GM12865 (cell line): ENCODE measurements at regions not wholly inside any gene's neighbourhood (a gene's known extent, or its start where the extent isn't known, plus 50 kb on each side); places are given as distances from the start of the nearest gene placed in this dataset.

Experiments
- DNase-seq: peaks from one replicate; pipeline ENCODE4 v3.0.0; 2010; ENCODE audit warnings: low read depth
- H3K4me3 ChIP-seq: 2 replicates; pipeline ENCODE4 v1.5.1; 2011; ENCODE audit warnings: mild to moderate bottlenecking, low read depth, low read length, control low read depth
- TF ChIP-seq, protein P1 (sequence below): IDR thresholded peaks from 2 replicates; pipeline ENCODE4 v1.5.1; 2011; ENCODE audit warnings: low read length, control low read depth, low read depth, inconsistent platforms; ENCODE audit not compliant: insufficient read depth; ENCODE audit errors: missing control alignments

DNA sequence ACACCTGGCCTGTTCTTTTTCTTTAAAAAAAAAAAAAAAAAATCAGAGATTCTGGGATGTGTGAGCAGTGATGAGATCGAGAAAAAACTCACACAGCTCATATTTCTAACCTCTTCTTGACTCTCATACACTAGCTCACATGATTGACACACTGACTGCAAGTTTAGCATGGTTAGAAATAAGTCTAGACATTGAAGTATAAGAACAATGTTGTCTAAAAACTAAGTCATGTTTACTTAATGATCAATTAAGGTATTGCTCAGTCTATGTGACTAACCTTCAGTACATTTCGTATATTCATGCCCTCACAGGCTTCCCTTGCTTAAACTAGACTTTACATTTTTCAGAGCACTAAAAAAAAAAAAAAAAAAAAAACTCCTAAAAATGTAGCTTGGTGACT lies 775.1 kb downstream of the GATA3 start:
- no peak for DNase-seq
- TF ChIP-seq, protein P1, sequence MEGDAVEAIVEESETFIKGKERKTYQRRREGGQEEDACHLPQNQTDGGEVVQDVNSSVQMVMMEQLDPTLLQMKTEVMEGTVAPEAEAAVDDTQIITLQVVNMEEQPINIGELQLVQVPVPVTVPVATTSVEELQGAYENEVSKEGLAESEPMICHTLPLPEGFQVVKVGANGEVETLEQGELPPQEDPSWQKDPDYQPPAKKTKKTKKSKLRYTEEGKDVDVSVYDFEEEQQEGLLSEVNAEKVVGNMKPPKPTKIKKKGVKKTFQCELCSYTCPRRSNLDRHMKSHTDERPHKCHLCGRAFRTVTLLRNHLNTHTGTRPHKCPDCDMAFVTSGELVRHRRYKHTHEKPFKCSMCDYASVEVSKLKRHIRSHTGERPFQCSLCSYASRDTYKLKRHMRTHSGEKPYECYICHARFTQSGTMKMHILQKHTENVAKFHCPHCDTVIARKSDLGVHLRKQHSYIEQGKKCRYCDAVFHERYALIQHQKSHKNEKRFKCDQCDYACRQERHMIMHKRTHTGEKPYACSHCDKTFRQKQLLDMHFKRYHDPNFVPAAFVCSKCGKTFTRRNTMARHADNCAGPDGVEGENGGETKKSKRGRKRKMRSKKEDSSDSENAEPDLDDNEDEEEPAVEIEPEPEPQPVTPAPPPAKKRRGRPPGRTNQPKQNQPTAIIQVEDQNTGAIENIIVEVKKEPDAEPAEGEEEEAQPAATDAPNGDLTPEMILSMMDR, result no peak

DNA sequence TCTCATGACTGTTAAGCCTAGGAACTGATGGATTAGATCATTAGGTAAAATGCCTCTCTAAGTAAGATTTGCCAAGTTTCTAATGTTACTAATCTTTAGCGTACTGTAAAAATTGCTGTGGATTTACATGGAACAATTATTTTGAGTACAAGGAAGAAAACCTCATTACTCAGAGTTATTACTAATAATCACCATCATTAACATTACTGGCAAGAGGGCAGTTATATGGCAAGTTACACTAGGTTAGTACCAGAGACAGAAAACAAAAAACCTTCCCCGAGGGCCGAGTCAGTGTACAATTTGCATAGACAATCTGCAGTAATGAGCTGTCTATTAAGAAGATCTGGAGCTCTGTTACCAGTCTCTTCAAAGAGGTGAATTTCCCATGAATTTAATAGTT lies 775.6 kb downstream of the GATA3 start:
- H3K4me3 ChIP-seq, result no peak overlapping the region
- TF ChIP-seq, protein P1, result no peak
- no peak for DNase-seq

More for the DNA sequence above, 775.1 kb downstream of the GATA3 start:
- no peak overlapping the region for H3K4me3 ChIP-seq

DNA sequence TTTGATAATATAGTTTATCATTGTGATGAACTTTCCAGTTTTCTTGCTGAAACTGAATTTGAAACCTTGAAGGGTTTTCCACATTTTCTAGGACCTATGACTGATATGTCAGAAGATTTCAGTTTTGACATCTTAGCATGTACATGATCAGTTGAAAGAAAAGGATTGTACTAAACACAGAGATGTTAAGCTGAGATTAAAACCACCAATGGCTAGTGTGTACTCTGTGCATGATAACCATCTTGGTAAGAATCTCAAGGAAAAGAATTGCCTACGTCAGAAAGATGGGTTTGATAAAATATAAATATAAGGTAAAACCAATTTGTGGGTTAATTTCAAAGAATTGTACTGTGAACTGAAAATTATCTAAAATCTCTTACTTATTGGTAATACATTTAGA lies 776.4 kb downstream of the GATA3 start:
- H3K4me3 ChIP-seq, result no peak overlapping the region
- no peak for DNase-seq
- TF ChIP-seq, protein P1, result no peak

DNA sequence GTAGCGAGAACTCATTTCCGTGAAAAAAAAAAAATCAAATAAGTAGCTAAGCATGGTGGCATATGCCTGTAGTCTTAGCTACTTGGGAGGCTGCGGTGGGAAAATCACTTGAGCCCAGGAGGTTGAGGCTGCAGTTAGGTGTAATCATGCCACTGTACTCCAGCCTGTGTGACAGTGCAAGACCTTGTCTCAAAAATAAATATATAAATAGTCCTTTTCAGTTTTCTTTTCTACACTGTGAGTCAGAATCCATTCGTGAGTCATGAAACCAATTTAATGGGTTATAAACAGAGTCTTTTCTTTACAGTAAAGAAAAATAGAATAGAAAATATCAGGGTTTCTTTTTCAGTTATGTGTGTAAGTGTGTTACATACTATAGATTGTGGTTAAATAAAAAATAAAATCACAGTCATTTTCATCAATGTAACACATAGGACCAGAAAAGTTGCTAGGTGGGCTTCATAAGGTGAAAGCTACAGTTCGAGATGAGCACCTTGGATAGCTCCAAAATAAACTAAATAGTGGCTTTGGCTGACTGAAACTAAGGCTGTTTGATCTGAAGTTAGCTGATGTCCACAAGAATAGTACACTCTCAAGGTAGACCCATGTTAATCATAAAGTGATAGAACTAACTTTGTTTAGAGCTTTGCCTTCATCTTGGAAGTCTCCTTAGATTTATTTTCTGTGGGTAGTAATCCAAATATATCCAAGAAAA lies 781.1 kb downstream of the GATA3 start:
- no peak overlapping the region for H3K4me3 ChIP-seq
- TF ChIP-seq, protein P1, result no peak

DNA sequence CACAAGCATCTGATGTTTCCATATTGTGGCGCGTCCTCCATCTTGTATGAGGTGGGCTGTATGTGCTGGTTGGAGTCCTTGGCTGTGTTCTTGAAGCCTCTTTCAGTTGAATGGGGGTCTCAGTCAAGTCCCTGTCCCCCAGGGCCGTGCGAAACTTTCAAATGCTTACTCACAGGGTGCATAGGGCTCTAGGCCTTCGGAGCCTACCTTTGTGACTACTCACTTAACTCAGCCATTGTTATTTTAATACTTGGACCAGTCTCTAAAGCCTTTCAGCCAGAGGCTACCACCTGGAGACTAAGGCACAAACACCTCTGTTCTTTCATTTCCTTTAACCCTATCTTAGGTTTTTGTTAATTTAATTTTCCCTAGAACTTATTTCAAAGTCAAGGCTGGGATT lies 785.9 kb downstream of the GATA3 start:
- TF ChIP-seq, protein P1, result no peak
- DNase-seq, result no peak

More for the DNA sequence above, 781.1 kb downstream of the GATA3 start:
- DNase-seq, result no peak

DNA sequence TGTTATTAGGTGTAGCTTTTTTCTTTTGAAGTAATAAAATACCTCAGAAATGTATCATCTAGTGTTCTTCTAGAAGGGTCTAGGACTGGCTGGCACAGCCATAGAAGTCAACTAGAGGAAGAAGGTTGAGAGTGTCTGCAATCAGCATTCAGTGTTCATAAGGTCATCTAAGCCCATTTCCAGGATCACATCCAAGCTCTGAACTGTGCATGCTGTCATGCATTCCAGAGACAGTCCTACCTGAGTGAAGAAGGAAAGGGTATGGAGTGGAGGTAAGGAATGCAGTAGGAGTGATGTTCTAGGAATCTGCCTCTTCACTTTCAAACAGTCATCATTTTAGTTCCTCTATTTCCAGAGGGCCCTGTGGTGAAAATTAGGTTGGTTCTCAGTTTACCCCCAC lies 789.7 kb downstream of the GATA3 start:
- DNase-seq, result no peak
- no peak overlapping the region for H3K4me3 ChIP-seq
- TF ChIP-seq, protein P1, result no peak

More for the DNA sequence above, 785.9 kb downstream of the GATA3 start:
- H3K4me3 ChIP-seq, result no peak overlapping the region

DNA sequence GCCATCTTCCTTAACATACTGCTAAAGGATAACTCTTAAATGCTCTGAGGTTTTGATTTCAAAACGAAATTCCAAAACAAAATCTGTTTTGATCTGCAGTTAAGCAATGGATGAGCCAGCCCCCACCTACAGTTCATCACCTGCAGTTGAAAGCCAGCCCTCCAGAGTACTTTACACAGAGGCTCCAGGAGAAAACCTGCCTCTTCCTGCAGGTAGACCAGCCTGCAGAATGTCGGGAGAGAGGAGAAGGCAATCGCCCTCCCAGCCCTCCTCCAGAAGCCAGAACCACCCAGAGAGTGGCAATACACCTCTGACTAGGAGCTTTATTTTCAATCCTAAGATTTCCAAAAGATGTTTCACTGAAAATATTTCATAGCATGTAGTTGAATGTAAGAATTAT lies 798.1 kb downstream of the GATA3 start:
- DNase-seq, result no peak
- TF ChIP-seq, protein P1, result no peak
- no peak overlapping the region for H3K4me3 ChIP-seq
